Prostate gland (tissue), 2 donors: ENCODE measurements at regions not wholly inside any gene's neighbourhood (a gene's known extent, or its start where the extent isn't known, plus 50 kb on each side); places are given as distances from the start of the nearest gene placed in this dataset.

ENCODE experiments used
- DNase-seq: peaks from one replicate; pipeline ENCODE4 v3.0.0-alpha.2; 2019; ENCODE audit warnings: low spot score
- H3K27ac ChIP-seq, 2 donors: fragments of 200-600 bp; sonication (generic); 2 replicates each; pipeline ENCODE4 v1.5.1; 2017 to 2019
- H3K27me3 ChIP-seq: fragments of 200-600 bp; sonication (generic); replicated peaks from 2 replicates; pipeline ENCODE4 v1.5.1; 2019; ENCODE audit not compliant: insufficient read depth
- H3K36me3 ChIP-seq, 2 donors: fragments of 200-600 bp; sonication (generic); 1 replicate in 1 of 2; 2 replicates in 1 of 2; pipeline versions ENCODE4 v1.5.1 to v1.8.1; 2017 to 2019
- H3K4me1 ChIP-seq: fragments of 200-600 bp; sonication (generic); replicated peaks from 2 replicates; pipeline ENCODE4 v1.5.1; 2019
- H3K4me3 ChIP-seq, 2 donors: fragments of 200-600 bp; sonication (generic); 2 replicates each; pipeline ENCODE4 v1.5.1; 2017 to 2019
- H3K9me3 ChIP-seq: fragments of 200-600 bp; sonication (generic); 2 replicates; pipeline ENCODE4 v1.5.1; 2017
- CTCF ChIP-seq, 4 experiments: fragments of 200-600 bp in 2 of 4; fragments of 450-650 bp in 2 of 4; sonication (generic) in 2 of 4; IDR thresholded peaks; 1 replicate in 3 of 4; 2 replicates in 1 of 4; pipeline ENCODE4 v1.5.1; 2016 to 2019; ENCODE audit warnings: antibody characterized with exemption in 4 of 4, mild to moderate bottlenecking in 2 of 4, moderate library complexity in 2 of 4
- POLR2A ChIP-seq: fragments of 450-650 bp; IDR thresholded peaks from one replicate; pipeline ENCODE4 v1.6.1; 2016; ENCODE audit warnings: antibody characterized with exemption, mild to moderate bottlenecking
- POLR2AphosphoS5 ChIP-seq: sonication (generic); formaldehyde crosslinking; IDR thresholded peaks from one replicate; pipeline ENCODE4 v1.6.1; 2017; ENCODE audit warnings: antibody characterized with exemption
- WGBS: methylation state at CpG from one replicate; pipeline ENCODE4 v1.1.5; 2018; 5-methylcytosine and 5-hydroxymethylcytosine counted together
- intact Hi-C: fragments of 100-400 bp; cut with DNase I; formaldehyde crosslinking; loops from one replicate; pipeline ENCODE4 v1.14.2; 2022

- no peaks in the 10 kb centered on the region for H3K4me1 ChIP-seq
- H3K27ac ChIP-seq: no peak overlapping the region
- no peaks in the 10 kb centered on the region for H3K36me3 ChIP-seq
- no peak for DNase-seq
- H3K9me3 ChIP-seq: no peaks in the 10 kb centered on the region
- TF ChIP-seq POLR2A (no peak), POLR2AphosphoS5 (no peak), CTCF (IDR thresholded peaks at IDR 0.05) (no peak)
- intact Hi-C loops: no loop called here
- no peak overlapping the region for H3K4me3 ChIP-seq
- WGBS: 95% methylated on average over 9 of the region's 9 CpGs
- H3K27me3 ChIP-seq: no peaks in the 10 kb centered on the region
Observed at GRCh38 chr14:55951341-55952206, 166.6 kb upstream of the PELI2 start.

GRCh38 chr14:55954108-55954507 is 164.1 kb upstream of the PELI2 start:
- no peaks in the 10 kb centered on the region for H3K36me3 ChIP-seq
- H3K4me3 ChIP-seq: no peak overlapping the region
- intact Hi-C loops: no loop called here
- H3K4me1 ChIP-seq: no peaks in the 10 kb centered on the region
- no peak for DNase-seq
- no peaks in the 10 kb centered on the region for H3K9me3 ChIP-seq
- no peaks in the 10 kb centered on the region for H3K27me3 ChIP-seq
- no peak for TF ChIP-seq POLR2AphosphoS5
- TF ChIP-seq POLR2A: no peak
- TF ChIP-seq CTCF (IDR thresholded peaks at IDR 0.05): no peak
- H3K27ac ChIP-seq: no peak overlapping the region

- H3K4me1 ChIP-seq: no peaks in the 10 kb centered on the region
- WGBS: 81% methylated on average over 3 of the region's 3 CpGs
- no peak overlapping the region for H3K27ac ChIP-seq
- intact Hi-C loops: no loop called here
- TF ChIP-seq CTCF (IDR thresholded peaks at IDR 0.05): no peak
- TF ChIP-seq POLR2A: no peak
- no peak for TF ChIP-seq POLR2AphosphoS5
- no peaks in the 10 kb centered on the region for H3K36me3 ChIP-seq
- no peaks in the 10 kb centered on the region for H3K27me3 ChIP-seq
- no peak overlapping the region for H3K4me3 ChIP-seq
- no peaks in the 10 kb centered on the region for H3K9me3 ChIP-seq
- no peak for DNase-seq
Observed at GRCh38 chr14:55955175-55955574, 163.0 kb upstream of the PELI2 start.

GRCh38 chr14:55957950-55958349 is 160.3 kb upstream of the PELI2 start:
- WGBS: 67% methylated on average over 7 of the region's 7 CpGs
- Histone ChIP-seq H3K4me3 (no peak overlapping the region), H3K27ac (no peak overlapping the region), H3K27me3 (no peaks in the 10 kb centered on the region), H3K36me3 (no peaks in the 10 kb centered on the region), H3K4me1 (no peaks in the 10 kb centered on the region), H3K9me3 (no peaks in the 10 kb centered on the region)
- TF ChIP-seq POLR2A (no peak), CTCF (IDR thresholded peaks at IDR 0.05) (no peak), POLR2AphosphoS5 (no peak)
- intact Hi-C loops: no loop called here
- no peak for DNase-seq

- Histone ChIP-seq H3K27ac (no peak overlapping the region), H3K27me3 (no peaks in the 10 kb centered on the region), H3K9me3 (no peaks in the 10 kb centered on the region), H3K36me3 (no peaks in the 10 kb centered on the region), H3K4me3 (no peak overlapping the region), H3K4me1 (no peaks in the 10 kb centered on the region)
- TF ChIP-seq POLR2A (no peak), CTCF (IDR thresholded peaks at IDR 0.05) (no peak), POLR2AphosphoS5 (no peak)
- intact Hi-C loops: no loop called here
- no peak for DNase-seq
Observed at GRCh38 chr14:55963295-55963694, 154.9 kb upstream of the PELI2 start.
